Peyer's patch (tissue), 4 donors: ENCODE measurements at regions not wholly inside any gene's neighbourhood (a gene's known extent, or its start where the extent isn't known, plus 50 kb on each side); places are given as distances from the start of the nearest gene placed in this dataset.

Source experiments
- DNase-seq, 3 donors: peaks; one replicate each; pipeline ENCODE4 v3.0.0-alpha.2; 2017 to 2019
- H3K27ac ChIP-seq, 4 donors: fragments of 200-600 bp; sonication (generic); one replicate each; pipeline ENCODE4 v1.5.1; 2016 to 2019
- H3K27me3 ChIP-seq, 2 donors: fragments of 200-600 bp; sonication (generic); one replicate each; pipeline ENCODE4 v1.5.1; 2019
- H3K36me3 ChIP-seq, 3 donors: fragments of 200-600 bp; sonication (generic); one replicate each; pipeline ENCODE4 v1.5.1; 2016 to 2019
- H3K4me1 ChIP-seq, 4 donors: fragments of 200-600 bp; sonication (generic); one replicate each; pipeline ENCODE4 v1.5.1; 2016 to 2019
- H3K4me3 ChIP-seq, 4 donors: fragments of 200-600 bp; sonication (generic); 1 replicate in 3 of 4; 2 replicates in 1 of 4; pipeline ENCODE4 v1.5.1; 2016 to 2019; ENCODE audit warnings: mild to moderate bottlenecking in 1 of 4
- H3K9me3 ChIP-seq, 4 donors: fragments of 200-600 bp; sonication (generic); one replicate each; pipeline ENCODE4 v1.5.1; 2016 to 2019; ENCODE audit warnings: mild to moderate bottlenecking in 1 of 4
- CTCF ChIP-seq, 6 experiments: fragments of 450-650 bp in 4 of 6; fragments of 200-600 bp in 2 of 6; sonication (generic) in 1 of 6; IDR thresholded peaks; one replicate each; pipeline ENCODE4 v1.5.1; 2017 to 2019; ENCODE audit warnings: antibody characterized with exemption in 6 of 6, mild to moderate bottlenecking in 3 of 6, moderate library complexity in 1 of 6
- POLR2A ChIP-seq, 2 donors: fragments of 450-650 bp; IDR thresholded peaks; one replicate each; pipeline ENCODE4 v1.5.1; 2017; ENCODE audit warnings: antibody characterized with exemption in 2 of 2, mild to moderate bottlenecking in 2 of 2, moderate library complexity in 2 of 2

DNA sequence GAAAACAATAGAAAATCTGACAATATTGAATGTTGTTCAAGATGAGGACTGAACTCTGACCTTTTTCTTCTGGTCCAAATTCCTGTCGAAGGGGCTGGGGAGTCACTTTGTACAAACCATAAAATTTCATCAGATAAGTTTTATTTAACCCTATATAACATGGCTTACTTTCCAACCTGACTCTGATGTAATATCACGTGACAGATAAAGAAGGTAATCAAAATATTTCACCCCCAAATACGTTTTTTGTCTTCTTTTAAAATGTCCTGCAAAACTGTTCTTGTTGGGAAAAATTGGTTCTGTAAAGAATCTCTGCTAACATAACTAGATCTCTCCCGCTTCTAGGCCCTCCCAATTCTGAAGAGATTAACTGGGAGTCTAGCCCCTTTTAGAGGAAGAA, 90.9 kb upstream of the MDFIC start:
- Histone ChIP-seq H3K4me1 (no peaks in the 10 kb centered on the region), H3K27me3 (no peaks in the 10 kb centered on the region), H3K36me3 (no peaks in the 10 kb centered on the region), H3K27ac (no peak overlapping the region), H3K4me3 (no peak overlapping the region), H3K9me3 (no peaks in the 10 kb centered on the region)
- DNase-seq: no peak
- TF ChIP-seq POLR2A (IDR thresholded peaks at IDR 0.05) (no peak), CTCF (IDR thresholded peaks at IDR 0.05) (no peak)

DNA sequence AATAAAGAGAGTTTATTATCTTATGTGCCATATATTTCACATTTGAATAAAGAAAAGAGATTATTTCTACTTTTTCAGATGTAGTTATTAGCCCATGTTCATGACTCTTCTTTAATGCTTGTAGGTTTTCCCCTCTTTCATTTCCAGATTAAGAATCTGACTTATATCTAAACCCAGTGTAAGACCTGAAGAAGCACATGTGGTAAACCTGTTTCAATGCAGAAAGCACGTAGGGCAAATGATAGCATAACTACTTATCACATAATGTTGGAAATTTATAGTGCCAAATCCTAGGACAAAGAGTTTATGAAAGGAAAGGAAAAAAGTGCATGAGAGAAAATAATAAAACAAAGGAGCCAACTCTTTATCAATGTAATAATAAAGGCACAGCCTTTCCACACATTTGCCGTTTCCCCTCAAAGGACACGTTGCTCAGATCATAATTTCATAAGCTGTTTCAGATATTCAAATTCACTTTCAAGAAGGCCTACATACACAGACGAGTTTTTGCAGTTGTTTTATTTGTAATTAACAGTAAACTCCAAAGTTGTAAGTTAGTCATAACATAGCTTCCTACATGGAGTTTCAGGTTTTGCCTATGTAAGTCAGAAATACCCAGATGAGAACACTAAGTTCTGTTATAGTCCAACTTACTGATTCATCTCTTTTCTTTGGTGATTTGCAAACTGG, 88.8 kb upstream of the MDFIC start:
- H3K36me3 ChIP-seq: no peaks in the 10 kb centered on the region
- H3K4me1 ChIP-seq: no peaks in the 10 kb centered on the region
- DNase-seq: no peak
- TF ChIP-seq POLR2A (IDR thresholded peaks at IDR 0.05) (no peak), CTCF (IDR thresholded peaks at IDR 0.05) (no peak)
- no peak overlapping the region for H3K4me3 ChIP-seq
- H3K9me3 ChIP-seq: no peaks in the 10 kb centered on the region
- H3K27me3 ChIP-seq: no peaks in the 10 kb centered on the region
- H3K27ac ChIP-seq: no peak overlapping the region

DNA sequence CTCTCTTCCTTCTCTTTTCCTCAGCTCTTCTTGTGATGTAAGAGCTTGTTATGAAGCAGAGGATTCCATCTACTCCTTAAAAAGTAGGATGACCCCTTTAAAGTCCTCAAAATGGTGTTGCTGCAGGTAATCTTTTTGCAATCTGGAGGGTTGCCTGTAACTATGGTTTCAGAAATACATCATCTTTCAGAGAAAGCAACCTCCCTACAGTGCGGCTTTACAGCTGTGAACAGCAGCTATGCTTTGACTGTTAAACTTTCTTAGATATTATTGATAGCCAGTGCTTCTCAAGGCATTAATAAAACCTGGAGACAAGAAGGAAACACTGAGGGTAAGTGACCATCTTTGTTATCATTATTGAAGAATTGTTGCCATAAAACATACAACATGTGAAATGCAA, 86.6 kb upstream of the MDFIC start:
- no peaks in the 10 kb centered on the region for H3K36me3 ChIP-seq
- no peak overlapping the region for H3K27ac ChIP-seq
- no peaks in the 10 kb centered on the region for H3K9me3 ChIP-seq
- DNase-seq: no peak
- TF ChIP-seq POLR2A (IDR thresholded peaks at IDR 0.05) (no peak), CTCF (IDR thresholded peaks at IDR 0.05) (no peak)
- H3K27me3 ChIP-seq: no peaks in the 10 kb centered on the region
- H3K4me3 ChIP-seq: no peak overlapping the region
- H3K4me1 ChIP-seq: no peaks in the 10 kb centered on the region

DNA sequence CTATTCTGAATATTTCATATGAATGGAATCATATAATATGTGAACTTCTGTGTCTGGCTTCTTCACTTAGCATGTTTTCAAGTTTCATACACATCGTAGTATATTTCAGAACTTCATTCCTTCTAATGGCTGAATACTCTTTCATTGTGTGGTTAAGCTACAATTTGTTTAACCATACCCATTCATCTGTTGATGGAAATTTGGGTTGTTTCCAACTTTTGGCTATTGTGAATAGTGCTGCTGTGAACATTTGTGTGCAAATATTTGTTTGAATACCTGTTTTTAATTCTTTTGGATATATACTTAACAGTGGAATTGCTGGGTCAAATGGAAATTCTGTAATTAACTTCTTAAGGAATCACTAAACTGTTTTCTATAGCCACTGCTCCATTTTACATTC, 86.0 kb upstream of the MDFIC start:
- H3K4me3 ChIP-seq: no peak overlapping the region
- no peak for TF ChIP-seq CTCF (IDR thresholded peaks at IDR 0.05)
- no peak for TF ChIP-seq POLR2A (IDR thresholded peaks at IDR 0.05)
- H3K36me3 ChIP-seq: no peaks in the 10 kb centered on the region
- no peaks in the 10 kb centered on the region for H3K27me3 ChIP-seq
- no peak for DNase-seq
- H3K9me3 ChIP-seq: no peaks in the 10 kb centered on the region
- H3K27ac ChIP-seq: no peak overlapping the region
- no peaks in the 10 kb centered on the region for H3K4me1 ChIP-seq

- TF ChIP-seq CTCF (IDR thresholded peaks at IDR 0.05) (no peak), POLR2A (IDR thresholded peaks at IDR 0.05) (no peak)
- Histone ChIP-seq H3K4me1 (no peaks in the 10 kb centered on the region), H3K4me3 (no peak overlapping the region), H3K27ac (no peak overlapping the region), H3K9me3 (no peaks in the 10 kb centered on the region), H3K36me3 (no peaks in the 10 kb centered on the region), H3K27me3 (no peaks in the 10 kb centered on the region)
- DNase-seq: no peak
Measured at GRCh38 chr7:114842551-114843065, 79.3 kb upstream of the MDFIC start.
